Hematopoietic multipotent progenitor cell treated with erythropoietin and hydrocortisone succinate and interleukin-3 and kit ligand, for 8 days (in vitro differentiated cells): ENCODE measurements at regions not wholly inside any gene's neighbourhood (a gene's known extent, or its start where the extent isn't known, plus 50 kb on each side); places are given as distances from the start of the nearest gene placed in this dataset.
A peak's percentile ranks its signal among the peaks of the same experiment; 100 is the strongest.
"Not testable (repeated sequence)": the region's sequence is repeated elsewhere in the genome, so short reads cannot be mapped to it uniquely, and the experiment has no call there.

Experiments used
- DNase-seq: peaks from one replicate; pipeline ENCODE4 v3.0.0-alpha.2; 2015

DNA sequence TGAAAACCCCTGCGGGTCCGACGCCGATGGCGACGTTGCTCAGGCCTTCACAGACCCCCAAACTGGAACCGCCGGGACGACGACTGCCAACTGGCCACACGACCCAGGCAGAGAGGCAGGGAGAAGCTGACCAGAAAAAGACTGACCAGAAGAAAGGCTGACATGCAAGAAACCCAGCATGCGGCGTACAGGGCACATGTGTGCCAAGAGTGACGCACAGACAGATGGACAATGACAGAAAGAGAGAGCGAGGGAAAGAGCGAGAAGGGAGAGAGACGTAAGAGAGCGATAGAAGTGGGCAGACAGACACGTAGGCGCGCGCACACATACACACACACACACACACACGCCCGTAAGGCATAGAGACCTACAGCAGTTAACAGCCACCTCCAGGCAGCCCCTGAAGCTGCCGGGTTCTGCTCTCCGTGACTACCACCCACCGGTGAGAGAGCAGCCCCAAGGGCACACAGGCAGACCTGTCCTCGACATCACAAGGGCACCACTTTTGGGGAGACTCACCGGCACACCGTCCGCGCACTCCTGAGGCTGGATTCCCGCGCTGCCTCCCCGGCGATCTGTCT, 67.2 kb upstream of the ZNF527 start:
- no peak for DNase-seq

GRCh38 chr19:37304190-37304883, 66.6 kb upstream of the ZNF527 start:
- DNase-seq = no peak

DNA sequence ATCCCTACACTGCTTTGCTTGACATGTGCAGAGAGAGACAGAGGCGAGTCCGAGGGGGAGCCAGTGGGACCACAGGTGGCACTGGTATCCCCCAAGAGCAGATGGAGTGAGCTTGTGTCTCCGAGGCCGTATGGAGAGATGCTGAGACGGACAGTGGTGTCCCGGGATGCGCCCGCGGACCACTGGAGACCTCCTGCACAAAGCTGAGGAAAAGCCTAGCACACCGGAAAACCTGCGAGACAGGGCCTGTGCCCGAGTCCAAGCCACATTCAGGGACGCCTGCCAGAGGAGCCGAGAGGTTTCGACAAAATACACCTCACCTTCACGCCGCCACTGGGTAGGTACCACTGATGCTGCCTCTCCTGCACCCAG, 66.0 kb upstream of the ZNF527 start:
- no peak for DNase-seq

DNA sequence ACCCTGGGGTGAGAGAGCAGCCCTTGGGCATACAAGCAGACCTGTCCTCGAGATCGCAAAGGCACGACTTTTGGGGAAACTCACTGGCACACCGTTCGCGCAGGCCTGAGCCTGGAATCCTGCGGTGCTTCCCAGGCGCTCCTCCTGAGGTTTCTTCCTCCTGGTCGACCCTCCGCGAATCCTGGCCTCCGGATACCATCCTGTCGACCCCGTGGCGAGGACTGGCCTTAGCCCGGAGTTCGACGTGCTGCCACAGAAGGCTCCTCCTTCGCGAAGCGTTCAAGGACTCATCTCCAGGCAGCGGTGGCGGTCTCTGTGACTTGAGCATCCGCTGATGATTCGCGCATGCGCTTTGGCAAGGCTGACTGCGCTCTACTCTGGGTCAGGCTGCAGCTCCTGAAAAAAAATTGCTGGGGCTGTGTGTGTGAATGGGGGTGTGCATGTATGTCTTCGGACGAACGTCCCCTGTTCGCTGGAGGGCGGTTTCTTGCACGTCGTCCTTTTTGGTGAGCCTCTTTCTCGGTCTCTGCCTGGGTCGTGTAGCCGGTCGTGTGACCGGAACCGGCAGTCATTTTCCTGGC, 64.4 kb upstream of the ZNF527 start:
- no peak for DNase-seq

- peak; percentile 10 for DNase-seq
Observed at GRCh38 chr19:37309834-37310575, 60.9 kb upstream of the ZNF527 start.

GRCh38 chr19:37312531-37313334, 58.2 kb upstream of the ZNF527 start:
- DNase-seq = peak; percentile 60

- no peak for DNase-seq
Observed at GRCh38 chr19:37313335-37313627, 57.6 kb upstream of the ZNF527 start.

GRCh38 chr19:37317403-37318209, 53.3 kb upstream of the ZNF527 start:
- peak; percentile 99 for DNase-seq

DNA sequence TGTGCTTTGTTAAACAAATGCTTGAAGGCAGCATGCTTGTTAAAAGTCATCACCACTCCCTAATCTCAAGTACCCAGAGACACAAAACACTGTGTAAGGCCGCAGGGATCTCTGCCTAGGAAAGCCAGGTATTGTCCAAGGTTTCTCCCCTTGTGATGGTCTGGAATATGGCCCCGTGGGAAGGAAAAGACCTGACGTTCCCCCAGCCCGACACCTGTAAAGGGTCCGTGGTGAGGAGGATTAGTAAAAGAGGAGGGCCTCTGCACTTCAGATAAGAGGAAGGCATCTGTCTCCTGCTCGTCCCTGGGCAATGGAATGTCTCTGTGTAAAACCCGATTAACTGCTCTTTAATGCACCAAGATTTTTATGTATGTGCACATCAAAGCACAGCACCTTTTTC, 49.9 kb upstream of the ZNF527 start:
- DNase-seq = not testable (repeated sequence)
